Endothelial cell of umbilical vein (primary cell): ENCODE measurements at regions not wholly inside any gene's neighbourhood (a gene's known extent, or its start where the extent isn't known, plus 50 kb on each side); places are given as distances from the start of the nearest gene placed in this dataset.

Source experiments
- BruUV-seq: library from RNA; stranded (reverse); fragments of 400-500 nt; replicated peaks from 2 replicates; lab custom pipeline; 2021; lab: Mats Ljungman, UMichigan
- CTCF ChIA-PET: fragments of 300-600, 350-600 bp; sonication (Branson Sonifier 250); formaldehyde crosslinking; loops from one replicate; lab custom pipeline; 2021; ENCODE audit warnings: antibody characterized with exemption, inconsistent platforms; lab: Charles Lee
- POLR2A ChIA-PET: fragments of 300-600, 350-600 bp; sonication (Branson Sonifier 250); formaldehyde crosslinking; loops from one replicate; lab custom pipeline; 2021; ENCODE audit warnings: antibody characterized with exemption, inconsistent platforms; lab: Charles Lee
- DNase-seq: peaks from one replicate; pipeline ENCODE4 v3.0.0-alpha.2; 2011; ENCODE audit warnings: low read depth, low spot score
- FAIRE-seq: peaks from 2 replicates; lab custom pipeline; 2011; peaks lifted over from hg19 to GRCh38; lab: Jason Lieb, UNC
- H2AFZ ChIP-seq: 2 replicates; pipeline ENCODE4 v1.6.0; 2012; ENCODE audit warnings: low read depth, low read length, control low read depth, inconsistent platforms
- H3K27ac ChIP-seq: 2 replicates; pipeline ENCODE4 v1.5.1; 2011; ENCODE audit warnings: low read depth, mild to moderate bottlenecking, control low read depth, low read length, moderate library complexity; ENCODE audit not compliant: insufficient read depth
- H3K27me3 ChIP-seq, 2 experiments: 2 replicates each; pipeline versions ENCODE4 v1.6.0 to v1.6.1; 2011; ENCODE audit warnings: low read length in 2 of 2, mixed read lengths in 1 of 2; ENCODE audit not compliant: control insufficient read depth in 2 of 2, insufficient read depth in 2 of 2
- H3K36me3 ChIP-seq, 2 experiments: 2 replicates in 1 of 2; 3 replicates in 1 of 2; pipeline ENCODE4 v1.5.1; 2011; ENCODE audit warnings: low read length in 2 of 2, mild to moderate bottlenecking in 1 of 2, moderate library complexity in 1 of 2; ENCODE audit not compliant: control insufficient read depth in 2 of 2, insufficient read depth in 2 of 2; ENCODE audit errors: extremely low read depth in 1 of 2
- H3K4me1 ChIP-seq: 3 replicates; pipeline ENCODE4 v1.5.1; 2011; ENCODE audit warnings: mild to moderate bottlenecking, low read length; ENCODE audit not compliant: control insufficient read depth, insufficient read depth; ENCODE audit errors: extremely low read depth
- H3K4me2 ChIP-seq: 2 replicates; pipeline ENCODE4 v1.6.1; 2011; ENCODE audit warnings: low read length, control low read depth, mixed read lengths; ENCODE audit not compliant: insufficient read depth
- H3K4me3 ChIP-seq, 3 experiments: fragments of 200-600 bp in 1 of 3; sonication (generic), shearing (Covaris generic) in 1 of 3; replicated peaks in 1 of 3; 2 replicates each; pipeline ENCODE4 v1.5.1; 2011 to 2016; ENCODE audit warnings: control low read depth in 3 of 3, low read length in 3 of 3, mild to moderate bottlenecking in 2 of 3, inconsistent platforms in 1 of 3, low read depth in 1 of 3, moderate library complexity in 1 of 3; ENCODE audit not compliant: insufficient read depth in 1 of 3
- H3K79me2 ChIP-seq: 2 replicates; pipeline ENCODE4 v1.6.0; 2012; ENCODE audit warnings: low read length, inconsistent platforms; ENCODE audit not compliant: control insufficient read depth, insufficient read depth
- H3K9ac ChIP-seq: replicated peaks from 2 replicates; pipeline ENCODE3; 2011; ENCODE audit warnings: low read length, control low read depth; ENCODE audit not compliant: insufficient read depth; ENCODE audit errors: extremely low read depth
- H3K9me1 ChIP-seq: replicated peaks from 3 replicates; pipeline ENCODE4 v1.6.0; 2011; ENCODE audit warnings: mild to moderate bottlenecking, low read length; ENCODE audit not compliant: control insufficient read depth, insufficient read depth; ENCODE audit errors: extremely low read depth
- H3K9me3 ChIP-seq: replicated peaks from 2 replicates; pipeline ENCODE4 v1.5.1; 2012; ENCODE audit warnings: low read length, inconsistent platforms; ENCODE audit not compliant: control insufficient read depth, insufficient read depth
- H4K20me1 ChIP-seq: replicated peaks from 2 replicates; pipeline ENCODE3; 2011; ENCODE audit warnings: mild to moderate bottlenecking, low read length; ENCODE audit not compliant: control insufficient read depth, insufficient read depth; ENCODE audit errors: extremely low read depth
- CTCF ChIP-seq, 2 donors: IDR thresholded peaks; 1 replicate in 1 of 2; 2 replicates in 1 of 2; pipeline ENCODE4 v1.5.1; 2011; ENCODE audit warnings: low read length in 2 of 2, mild to moderate bottlenecking in 2 of 2, moderate library complexity in 2 of 2, control low read depth in 1 of 2, inconsistent platforms in 1 of 2, low read depth in 1 of 2; ENCODE audit not compliant: insufficient read depth in 1 of 2; ENCODE audit errors: extremely low read depth in 1 of 2
- EZH2 ChIP-seq: IDR thresholded peaks from 2 replicates; pipeline ENCODE4 v1.6.1; 2012; ENCODE audit warnings: borderline replicate concordance, low read depth, mild to moderate bottlenecking, moderate library complexity, low read length, inconsistent platforms; ENCODE audit not compliant: severe bottlenecking
- FOS ChIP-seq: IDR thresholded peaks from 2 replicates; pipeline ENCODE4 v1.6.1; 2011; ENCODE audit warnings: mild to moderate bottlenecking, low read length, moderate library complexity, borderline replicate concordance; ENCODE audit not compliant: insufficient read depth
- GATA2 ChIP-seq: IDR thresholded peaks from 2 replicates; pipeline ENCODE4 v1.7.0; 2011; ENCODE audit warnings: low read depth, mild to moderate bottlenecking, moderate library complexity, mixed read lengths, low read length; ENCODE audit not compliant: insufficient read length, insufficient read depth
- JUN ChIP-seq: IDR thresholded peaks from 2 replicates; pipeline ENCODE4 v1.6.1; 2011; ENCODE audit warnings: borderline replicate concordance, low read depth; ENCODE audit not compliant: insufficient read length, insufficient read depth
- MAX ChIP-seq: IDR thresholded peaks from 2 replicates; pipeline ENCODE4 v1.6.1; 2011; ENCODE audit not compliant: insufficient read depth, insufficient read length
- MYC ChIP-seq: IDR thresholded peaks from one replicate; pipeline ENCODE4 v1.6.1; 2011; ENCODE audit warnings: mild to moderate bottlenecking, low read depth, low read length
- POLR2A ChIP-seq: IDR thresholded peaks from 2 replicates; pipeline ENCODE4 v1.6.1; 2012; ENCODE audit warnings: low read depth, mild to moderate bottlenecking, control low read depth, low read length
- POLR2AphosphoS5 ChIP-seq: IDR thresholded peaks from 2 replicates; pipeline ENCODE4 v1.6.1; 2012; ENCODE audit warnings: low read depth, mild to moderate bottlenecking, control low read depth, low read length, moderate library complexity; ENCODE audit not compliant: insufficient read depth
- dilution Hi-C: fragments of 300-500 bp; cut with MboI; formaldehyde crosslinking; loops from one replicate; pipeline ENCODE4 v1.15.0; 2019; ENCODE audit warnings: low sequenced_read_pairs; ENCODE audit not compliant: extremely low pct_ligation_motif_present
- intact Hi-C: fragments of 100-400 bp; cut with micrococcal nuclease; formaldehyde crosslinking; loops from one replicate; pipeline ENCODE4 v1.10.0; 2022

- H3K4me1 ChIP-seq: no peaks in the 10 kb centered on the region
- BruUV-seq: no TSS peak
- no peaks in the 10 kb centered on the region for H3K36me3 ChIP-seq
- POLR2A ChIA-PET: no interaction called here
- no peak overlapping the region for H2AFZ ChIP-seq
- no peak overlapping the region for H3K4me2 ChIP-seq
- TF ChIP-seq EZH2: no peak
- no peak for TF ChIP-seq GATA2
- TF ChIP-seq CTCF (IDR thresholded peaks at IDR 0.05; ENCODE audit: extremely low read depth in 1 of 2, insufficient read depth in 1 of 2, low read depth in 1 of 2, low read length in 2 of 2): no peak
- no peak for TF ChIP-seq POLR2AphosphoS5
- TF ChIP-seq FOS: no peak
- no peak for TF ChIP-seq MAX
- TF ChIP-seq MYC: no peak
- TF ChIP-seq JUN: no peak
- no peak for TF ChIP-seq POLR2A
- no peak overlapping the region for H3K4me3 ChIP-seq
- CTCF ChIA-PET: no interaction called here
- H3K27me3 ChIP-seq: no peaks in the 10 kb centered on the region
- no peaks in the 10 kb centered on the region for H3K9me1 ChIP-seq
- DNase-seq (no peak), FAIRE-seq (no peak)
- dilution Hi-C loops: no loop called here
- H3K9me3 ChIP-seq: peaks cover 4% of the 10 kb centered on the region
- H3K27ac ChIP-seq: no peak overlapping the region
- intact Hi-C loops: no loop called here
- no peak overlapping the region for H3K9ac ChIP-seq
- no peaks in the 10 kb centered on the region for H4K20me1 ChIP-seq
- H3K79me2 ChIP-seq: no peaks in the 10 kb centered on the region
Measured at GRCh38 chr11:70910835-70911234, 341.5 kb downstream of the SHANK2 start.
